GM18858 (cell line): ENCODE measurements at regions not wholly inside any gene's neighbourhood (a gene's known extent, or its start where the extent isn't known, plus 50 kb on each side); places are given as distances from the start of the nearest gene placed in this dataset.
A peak's percentile ranks its signal among the peaks of the same experiment; 100 is the strongest.

Experiments used
- ATAC-seq: cut with Tn5 transposase; IDR thresholded peaks from one replicate; pipeline ENCODE4 v1.9.1; 2021; ENCODE audit not compliant: unreplicated experiment

DNA sequence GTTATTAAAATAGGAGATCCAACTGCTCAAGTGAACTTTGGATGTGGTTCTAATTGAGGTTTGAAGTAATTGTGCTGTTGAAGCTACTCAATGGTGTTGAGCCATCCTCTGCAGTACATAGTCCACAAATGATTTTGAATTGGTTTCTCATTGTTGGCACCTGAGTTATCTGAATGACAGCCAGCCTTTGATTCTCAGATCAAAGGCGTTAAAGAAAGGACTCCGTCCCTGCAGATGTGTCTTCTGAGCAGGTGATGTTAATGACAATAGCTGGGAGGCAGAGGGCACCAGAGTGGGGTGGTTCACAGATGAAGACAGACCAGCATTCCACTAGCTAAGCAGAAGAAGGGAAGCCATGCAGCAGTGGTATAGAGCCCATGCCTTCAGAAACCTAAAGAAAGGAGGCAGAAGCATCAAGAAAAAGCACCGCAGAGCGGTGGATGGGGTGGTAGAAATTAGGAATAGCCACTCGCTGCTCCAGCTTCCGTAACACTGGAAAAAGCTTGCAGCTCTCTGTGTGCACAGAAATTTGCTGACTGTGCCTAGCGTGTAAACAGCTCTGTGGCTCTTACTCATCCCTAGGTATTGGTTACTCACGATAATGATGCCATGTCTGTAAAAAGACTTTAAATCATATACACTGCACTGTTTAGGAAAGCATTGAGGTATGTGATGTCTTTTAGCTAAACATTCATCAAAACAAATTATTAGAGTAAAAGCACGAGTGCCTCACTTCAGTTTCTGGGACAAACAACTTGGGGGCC is 79.2 kb upstream of the CLCN4 start:
- ATAC-seq: no peak

DNA sequence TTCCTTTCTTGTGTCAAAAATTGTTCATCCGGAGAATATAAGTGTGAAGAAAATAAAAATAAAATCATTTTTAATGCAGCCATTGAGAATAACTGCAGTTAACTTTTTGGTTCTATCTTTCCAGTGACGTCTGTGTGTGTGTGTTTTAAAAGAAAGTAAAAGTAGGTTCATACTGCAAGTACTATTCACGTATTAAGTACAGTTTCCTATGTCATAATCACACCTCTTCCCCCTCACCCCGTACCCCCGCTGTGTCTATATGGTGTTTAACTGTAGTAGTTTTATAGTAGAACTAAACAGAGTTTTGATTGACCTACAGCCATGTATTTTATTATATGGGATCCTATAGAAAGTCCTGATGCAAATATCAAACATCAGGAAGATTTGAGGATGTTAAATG is 78.5 kb upstream of the CLCN4 start:
- no peak for ATAC-seq

DNA sequence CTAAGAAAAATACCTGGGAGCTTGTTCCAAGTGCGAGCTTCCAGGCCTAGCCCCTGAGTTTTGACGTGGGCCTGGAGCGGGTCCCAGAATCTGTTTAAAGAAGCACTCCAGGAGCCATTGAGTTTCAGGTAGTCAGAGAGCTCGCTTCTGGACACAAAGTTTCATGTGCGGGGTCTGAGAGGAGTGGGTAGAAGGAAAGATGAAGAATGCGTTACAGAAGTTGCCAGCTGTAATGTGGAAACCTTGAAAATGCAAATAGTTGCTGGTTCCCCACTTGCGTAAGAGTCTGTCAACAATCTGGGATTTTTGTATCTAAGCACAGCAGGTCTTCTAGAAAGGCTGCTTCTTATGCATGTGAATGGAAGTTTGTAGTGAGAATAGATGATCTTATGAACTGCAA is 77.5 kb upstream of the CLCN4 start:
- ATAC-seq: no peak

DNA sequence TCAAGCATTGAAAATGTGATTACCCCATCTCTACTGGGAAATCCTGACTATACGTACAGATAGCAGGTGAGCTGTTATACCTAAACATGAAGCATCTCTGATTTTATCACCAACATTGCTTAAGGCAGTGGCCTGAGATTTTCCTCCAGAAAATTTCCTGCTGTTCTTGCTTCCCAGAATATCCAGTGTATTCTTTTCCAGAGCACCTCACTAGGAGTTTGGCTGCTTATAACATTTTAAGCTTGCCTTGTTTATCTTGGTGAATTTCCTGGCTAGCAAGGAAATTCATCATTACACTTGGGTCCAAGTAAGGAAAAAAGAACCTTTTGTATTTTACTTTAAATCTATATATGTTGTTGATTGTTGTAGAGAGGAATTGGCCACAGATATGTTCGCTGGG is 73.0 kb upstream of the CLCN4 start:
- ATAC-seq: no peak

DNA sequence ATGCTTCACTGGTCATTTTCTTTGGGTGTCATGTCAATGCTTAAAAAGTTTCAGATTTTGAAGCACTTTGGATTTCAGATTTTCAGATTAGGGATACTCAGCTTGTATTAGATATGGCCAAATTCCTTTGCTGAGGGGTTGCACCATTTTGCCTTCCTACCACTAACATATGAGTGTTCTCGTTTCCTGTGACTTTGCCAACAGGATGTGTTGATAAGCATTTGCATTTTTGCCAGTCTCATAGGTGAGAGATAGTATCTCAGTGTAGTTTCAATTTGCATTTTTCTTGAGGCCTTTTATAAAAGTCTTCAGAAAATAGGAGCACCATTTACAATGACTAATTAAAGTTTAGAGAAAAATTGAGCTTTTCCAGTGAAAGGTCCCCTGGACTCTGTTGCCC is 71.6 kb upstream of the CLCN4 start:
- ATAC-seq: peak; percentile 50

DNA sequence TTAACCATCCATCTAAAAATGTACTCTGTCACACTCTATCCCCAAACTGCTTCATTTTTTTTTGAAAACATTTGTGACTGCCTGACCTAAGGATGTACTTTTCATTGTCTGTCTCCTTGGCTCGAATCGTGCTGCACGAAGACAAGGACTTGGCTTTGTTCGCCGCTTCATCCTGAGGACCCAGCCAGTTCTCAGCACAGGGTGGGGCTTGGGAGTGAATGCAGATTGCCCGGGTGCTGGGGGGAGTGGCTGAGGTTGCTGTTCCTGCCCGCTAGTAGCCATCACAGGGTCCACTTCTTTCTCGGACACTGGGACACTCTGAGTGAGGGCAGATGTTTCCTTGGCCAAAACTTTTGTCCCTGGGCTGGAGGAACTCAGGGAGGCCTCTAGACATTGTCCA is 70.1 kb upstream of the CLCN4 start:
- ATAC-seq: no peak

DNA sequence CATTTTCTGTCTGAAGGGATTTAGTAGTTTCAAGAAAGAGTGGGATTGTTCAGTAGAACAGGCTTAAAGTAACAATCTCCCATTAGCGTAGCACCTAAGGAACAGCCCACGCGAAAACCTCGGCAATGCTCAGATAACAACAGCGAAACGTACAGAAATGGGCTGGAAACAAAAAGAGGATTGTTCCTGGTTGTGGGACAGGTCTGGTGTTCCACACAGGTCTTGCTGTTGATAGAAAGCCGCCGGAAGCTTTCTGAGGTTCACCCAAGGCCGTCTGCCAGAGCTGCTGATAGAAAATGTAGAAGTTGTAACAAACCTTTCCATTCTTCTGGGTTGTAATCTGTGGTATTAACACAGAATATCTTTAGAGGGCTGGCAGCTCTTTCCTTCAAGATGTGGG is 69.4 kb upstream of the CLCN4 start:
- ATAC-seq: no peak

DNA sequence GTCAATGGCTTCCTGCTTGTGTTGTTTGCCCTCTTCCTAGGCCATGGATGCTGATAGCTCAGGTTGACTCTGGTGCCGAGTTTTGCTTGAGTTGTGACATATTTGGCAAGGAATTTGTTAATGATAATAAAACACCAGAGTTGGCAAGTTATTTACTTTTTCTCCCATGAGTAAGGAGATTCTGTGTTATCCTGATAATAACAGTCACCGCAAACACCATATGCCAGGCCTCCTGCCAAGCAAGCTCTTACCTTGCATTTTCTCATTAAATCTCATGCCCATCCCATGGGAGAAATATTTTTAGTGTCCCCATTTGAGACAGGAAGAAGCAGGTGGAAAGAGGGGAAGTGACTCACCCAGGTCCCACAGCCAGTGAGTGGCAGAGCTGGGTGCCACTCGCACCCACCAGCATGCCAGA is 67.4 kb upstream of the CLCN4 start:
- ATAC-seq: no peak

DNA sequence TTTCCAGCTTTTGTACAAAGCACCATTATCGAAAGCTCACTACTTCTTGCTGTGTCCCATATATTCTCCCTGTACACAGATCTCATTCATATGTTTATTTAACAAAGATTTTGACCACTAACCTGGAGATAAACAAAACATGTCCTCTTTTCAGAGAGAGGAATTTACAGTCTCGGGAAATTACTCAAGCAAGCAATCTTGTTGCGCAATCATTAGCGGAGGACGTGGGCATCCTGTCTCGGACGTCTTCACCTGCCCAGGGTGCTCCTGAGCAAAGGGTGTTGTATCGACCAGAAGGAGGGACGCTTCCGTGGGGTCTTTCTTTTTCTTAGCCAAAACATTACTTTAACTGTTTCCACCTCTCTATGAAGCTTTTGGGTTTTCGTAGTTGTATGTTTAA is 66.5 kb upstream of the CLCN4 start:
- no peak for ATAC-seq

DNA sequence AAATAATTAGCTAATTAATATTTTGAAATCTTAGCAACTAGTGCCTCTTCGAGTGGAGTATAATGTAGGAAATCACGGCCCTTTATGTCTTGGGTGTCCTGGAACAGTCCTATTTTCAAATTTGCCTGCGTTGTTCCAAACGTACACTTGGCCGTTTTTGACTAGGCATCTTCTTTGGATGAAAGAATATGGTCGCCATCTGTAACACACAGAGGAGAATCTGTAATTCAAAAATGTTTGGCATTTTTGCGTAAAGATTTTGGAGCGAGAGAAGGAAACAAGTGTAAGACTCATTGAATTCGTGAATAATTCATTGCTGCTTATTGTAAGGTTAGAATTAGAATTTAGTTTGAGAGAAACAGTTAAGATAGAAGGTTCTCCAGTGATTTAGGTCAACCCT is 61.5 kb upstream of the CLCN4 start:
- no peak for ATAC-seq

DNA sequence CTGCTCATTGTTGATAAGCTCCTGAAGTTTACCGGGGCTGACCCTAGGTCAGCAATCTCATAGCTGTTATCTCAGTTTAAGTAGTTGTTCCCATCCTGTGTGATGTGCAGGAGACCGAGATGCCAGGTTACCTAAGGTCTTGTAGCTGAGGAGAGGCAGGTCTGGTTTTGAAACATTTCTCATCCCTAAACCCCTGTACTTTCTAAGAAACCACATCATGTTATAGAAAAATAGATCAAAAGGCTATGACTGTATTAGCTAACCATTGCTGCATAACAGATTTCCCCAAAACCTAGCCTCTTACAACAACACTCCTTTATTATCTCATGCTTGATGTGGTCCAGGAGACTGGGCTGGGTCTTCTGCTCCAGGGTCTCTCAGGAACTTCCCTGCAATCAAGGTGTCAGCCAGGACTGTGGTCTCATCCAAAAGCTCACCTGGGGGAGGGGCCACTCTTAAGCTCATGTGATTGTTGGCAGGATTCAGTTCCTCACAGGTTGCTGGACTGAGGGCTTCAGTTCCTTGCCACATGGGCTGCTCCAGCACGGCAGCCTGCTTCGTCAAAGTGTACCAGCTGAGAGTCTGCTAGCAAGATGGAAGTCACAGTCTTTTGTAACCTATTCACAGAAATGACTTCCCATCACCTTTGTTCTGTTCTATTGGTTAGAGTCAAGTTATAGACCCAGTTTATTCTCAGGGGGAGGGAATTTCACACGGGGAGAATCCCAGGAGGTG is 60.9 kb upstream of the CLCN4 start:
- ATAC-seq: no peak

DNA sequence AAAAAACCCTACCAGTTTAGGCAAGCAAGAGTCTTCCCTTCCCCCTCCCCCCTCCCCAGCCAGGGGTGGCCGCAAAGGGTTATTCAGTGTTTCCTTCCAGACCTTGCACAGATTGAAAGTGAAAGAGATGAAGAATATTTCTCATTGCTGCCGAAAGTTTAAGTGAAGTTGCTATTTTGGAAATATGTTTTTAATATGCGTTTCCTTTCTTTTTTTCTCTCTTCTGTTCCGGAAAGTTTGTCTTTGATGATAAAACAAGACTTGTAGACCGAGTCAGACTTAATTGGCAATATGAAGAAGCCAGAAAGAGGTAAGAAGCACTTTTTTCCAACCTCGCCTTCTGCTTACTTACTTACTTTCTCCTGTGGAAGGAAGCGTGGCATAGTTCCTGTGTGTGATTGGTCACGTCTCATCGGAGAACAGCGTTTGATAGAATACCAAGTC is 58.5 kb upstream of the CLCN4 start:
- peak; percentile 77 for ATAC-seq

DNA sequence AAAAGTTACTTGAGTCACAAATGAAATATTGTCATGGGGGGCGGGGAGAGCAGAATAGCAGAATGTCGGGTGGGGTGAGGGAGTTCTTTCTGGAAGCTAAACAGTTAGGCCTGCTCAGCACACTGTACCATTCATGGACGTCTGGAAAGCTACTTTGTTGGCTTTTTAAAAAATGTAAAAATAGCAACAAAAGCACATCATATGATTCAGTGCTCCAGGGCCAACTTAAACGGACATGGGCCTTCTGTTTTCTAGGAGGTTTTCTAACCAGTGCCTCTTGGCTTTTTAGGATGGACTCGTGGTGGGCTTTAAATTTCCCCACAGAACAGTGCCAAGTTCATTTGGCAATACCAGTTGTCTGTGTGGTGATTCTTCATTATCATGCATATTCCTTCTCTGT is 57.4 kb upstream of the CLCN4 start:
- ATAC-seq: no peak

DNA sequence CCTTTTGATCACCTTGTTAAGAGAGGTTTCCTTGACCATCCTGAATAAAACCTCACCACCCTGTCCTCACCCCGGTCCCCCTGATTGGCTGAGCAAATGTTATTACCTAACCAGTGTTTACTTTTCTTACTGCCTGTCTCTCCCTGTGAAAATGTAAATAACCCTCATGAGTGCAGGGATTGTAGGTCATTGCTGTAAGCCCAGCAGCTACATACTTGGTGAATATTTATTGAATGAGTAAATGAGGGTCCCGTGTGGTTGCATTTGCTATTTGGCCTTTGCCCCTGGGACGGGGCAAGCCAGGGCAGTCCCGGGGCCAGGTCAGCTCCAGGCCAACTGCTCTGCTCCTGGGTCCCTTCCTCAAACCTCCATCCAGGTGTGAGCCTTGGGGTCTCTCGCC is 55.5 kb upstream of the CLCN4 start:
- ATAC-seq: no peak

DNA sequence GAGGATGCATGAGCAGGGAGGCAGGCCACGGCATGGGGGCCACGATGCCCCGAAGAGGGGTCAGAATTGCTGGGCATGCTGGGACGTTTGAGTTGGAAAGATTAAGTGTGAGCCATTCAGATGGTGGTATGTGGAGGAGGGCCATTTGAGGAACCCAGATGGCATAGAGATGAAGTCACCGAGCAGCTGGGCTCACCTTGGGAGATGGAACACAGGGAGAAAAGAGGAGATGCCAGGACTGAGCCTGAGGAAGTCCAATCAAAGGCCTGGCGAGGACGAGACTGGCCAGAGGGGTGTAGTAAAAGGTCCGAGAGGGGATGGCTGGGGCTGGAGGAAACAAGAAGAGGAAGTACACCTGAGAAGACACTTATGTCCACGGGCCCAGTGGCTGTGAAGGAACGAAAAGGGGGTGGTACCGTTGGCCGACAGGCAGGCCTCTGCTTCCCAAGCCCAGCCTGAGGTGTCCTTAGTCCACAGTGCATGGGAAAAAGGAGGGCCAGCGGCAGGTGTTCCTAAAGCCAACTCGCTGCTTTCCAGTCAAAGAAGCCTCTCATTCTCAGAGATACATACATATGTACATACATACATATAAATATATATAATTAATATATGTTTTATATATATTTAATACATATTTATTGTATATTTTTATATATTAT is 54.6 kb upstream of the CLCN4 start:
- no peak for ATAC-seq

DNA sequence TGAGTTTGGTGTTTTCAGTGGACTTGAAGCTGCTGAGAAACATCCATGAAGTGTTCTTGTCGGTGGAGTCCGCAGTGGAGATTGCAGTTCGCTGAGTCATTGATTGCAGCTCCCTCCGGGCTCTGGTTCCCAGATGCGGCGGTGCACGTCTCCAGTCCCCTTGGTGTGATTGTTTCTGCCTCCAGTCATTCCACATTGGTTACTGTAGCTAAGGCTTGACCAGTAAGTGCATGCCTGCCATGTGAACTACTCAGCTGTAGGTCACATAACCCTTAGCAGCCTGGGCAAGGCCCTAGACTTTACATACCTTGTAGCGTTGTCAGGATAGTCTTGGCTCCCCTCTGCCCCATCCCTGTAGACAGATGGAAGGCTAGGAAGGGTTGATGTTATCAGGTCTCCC is 53.8 kb upstream of the CLCN4 start:
- ATAC-seq: no peak

DNA sequence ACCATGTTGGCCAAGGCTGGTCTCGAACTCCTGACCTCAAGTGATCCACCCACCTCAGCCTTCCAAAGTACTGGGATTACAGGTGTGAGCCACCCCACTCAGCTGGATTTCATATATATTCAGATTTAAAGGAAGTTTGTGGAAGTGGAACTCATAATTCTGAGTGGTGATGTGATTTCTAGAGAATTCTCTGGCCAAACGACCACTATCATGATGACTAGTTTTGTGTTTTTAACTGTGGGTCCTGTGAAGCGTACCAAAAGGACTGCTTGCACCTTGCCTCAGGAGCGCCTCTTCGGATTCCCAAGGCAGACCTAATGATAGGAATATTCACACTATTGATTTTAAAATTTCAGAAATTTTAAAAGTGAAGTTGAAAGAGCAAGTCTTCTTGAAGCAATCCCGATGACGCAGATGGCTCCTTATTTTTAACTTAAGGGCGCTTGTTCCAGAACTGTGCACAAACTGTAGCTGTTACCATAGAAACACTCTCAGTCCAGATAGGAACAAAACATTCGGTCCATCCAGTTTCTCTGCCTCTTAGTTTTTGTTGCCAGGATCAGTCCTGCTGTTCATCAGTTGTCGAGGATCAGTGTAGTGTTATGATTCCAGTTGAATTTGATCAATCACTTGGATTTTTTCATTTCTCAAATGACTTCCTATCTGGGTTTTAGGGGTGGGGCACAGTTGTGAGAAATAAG is 51.7 kb upstream of the CLCN4 start:
- no peak for ATAC-seq

DNA sequence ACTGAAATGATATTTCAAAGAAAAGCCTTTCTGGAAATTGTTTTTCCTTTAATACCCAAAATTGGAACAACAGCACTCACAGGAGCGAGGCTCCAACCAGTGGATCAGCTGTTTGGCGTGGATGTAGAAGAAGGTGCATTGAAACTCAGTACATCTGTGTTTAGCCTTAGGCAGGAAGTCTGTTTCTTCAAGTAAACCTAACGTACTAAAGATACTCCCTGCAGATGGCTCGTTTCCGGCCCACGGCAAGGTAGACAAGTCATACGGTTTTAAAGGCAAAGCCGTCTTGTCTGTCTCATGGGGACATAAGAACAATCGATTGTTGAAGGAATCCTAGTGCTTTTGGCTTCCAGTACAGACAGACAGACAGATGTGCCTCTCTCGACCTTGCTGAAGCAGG is 50.0 kb upstream of the CLCN4 start:
- peak; percentile 71 for ATAC-seq
